Activated naive CD8-positive, alpha-beta T cell (primary cell): ENCODE measurements at regions not wholly inside any gene's neighbourhood (a gene's known extent, or its start where the extent isn't known, plus 50 kb on each side); places are given as distances from the start of the nearest gene placed in this dataset.
"Not testable (repeated sequence)": the region's sequence is repeated elsewhere in the genome, so short reads cannot be mapped to it uniquely, and the experiment has no call there.

ENCODE experiments used
- H3K27ac Mint-ChIP-seq: one replicate; pipeline ENCODE4 v1.8.0; 2021; ENCODE audit warnings: mixed read lengths
- H3K27me3 Mint-ChIP-seq: one replicate; pipeline ENCODE4 v1.8.0; 2021; ENCODE audit warnings: mixed read lengths
- H3K36me3 Mint-ChIP-seq: one replicate; pipeline ENCODE4 v1.8.0; 2021; ENCODE audit warnings: mixed read lengths
- H3K4me1 Mint-ChIP-seq: one replicate; pipeline ENCODE4 v1.8.0; 2021; ENCODE audit warnings: low read depth, mixed read lengths
- H3K4me3 Mint-ChIP-seq: one replicate; pipeline ENCODE4 v1.8.0; 2021; ENCODE audit warnings: mild to moderate bottlenecking, mixed read lengths
- H3K9me3 Mint-ChIP-seq: one replicate; pipeline ENCODE4 v1.8.0; 2021; ENCODE audit warnings: low read depth, mixed read lengths

DNA sequence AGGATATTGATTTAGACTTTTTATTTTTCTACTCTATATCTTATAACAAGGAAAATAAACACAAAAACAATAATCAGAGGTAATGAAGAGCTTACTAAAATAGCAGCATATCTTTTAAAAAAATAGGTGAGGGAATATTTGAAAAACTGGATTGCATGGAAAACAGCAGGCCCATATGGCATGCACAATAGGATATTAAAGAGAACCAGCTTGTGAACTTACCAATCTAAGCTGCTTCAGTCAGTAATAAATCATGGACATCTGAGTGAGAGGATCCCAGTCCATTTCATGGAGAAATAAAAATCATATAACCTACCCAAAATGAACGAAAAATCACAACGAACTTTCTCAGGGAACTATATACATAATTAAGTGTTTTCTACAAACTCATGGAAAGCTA, 634.6 kb downstream of the ADCYAP1 start:
- no peak overlapping the region for H3K4me3 Mint-ChIP-seq
- H3K27ac Mint-ChIP-seq, result no peak overlapping the region
- peaks cover 4% of the 10 kb centered on the region for H3K9me3 Mint-ChIP-seq
- H3K27me3 Mint-ChIP-seq, result no peaks in the 10 kb centered on the region
- H3K4me1 Mint-ChIP-seq, result no peaks in the 10 kb centered on the region
- no peaks in the 10 kb centered on the region for H3K36me3 Mint-ChIP-seq

- Mint-ChIP-seq H3K4me1 (no peaks in the 10 kb centered on the region), H3K36me3 (no peaks in the 10 kb centered on the region), H3K27ac (no peak overlapping the region), H3K9me3 (no peaks in the 10 kb centered on the region), H3K4me3 (no peak overlapping the region), H3K27me3 (no peaks in the 10 kb centered on the region)
Measured at GRCh38 chr18:1541478-1541877, 636.8 kb downstream of the ADCYAP1 start.

- no peaks in the 10 kb centered on the region for H3K9me3 Mint-ChIP-seq
- no peaks in the 10 kb centered on the region for H3K36me3 Mint-ChIP-seq
- H3K27ac Mint-ChIP-seq, result no peak overlapping the region
- H3K4me3 Mint-ChIP-seq, result no peak overlapping the region
- H3K4me1 Mint-ChIP-seq, result no peaks in the 10 kb centered on the region
- no peaks in the 10 kb centered on the region for H3K27me3 Mint-ChIP-seq
Measured at GRCh38 chr18:1542230-1542774, 637.6 kb downstream of the ADCYAP1 start.

- Mint-ChIP-seq H3K27ac (no peak overlapping the region), H3K9me3 (no peaks in the 10 kb centered on the region), H3K27me3 (no peaks in the 10 kb centered on the region), H3K36me3 (no peaks in the 10 kb centered on the region), H3K4me1 (no peaks in the 10 kb centered on the region), H3K4me3 (no peak overlapping the region)
Measured at GRCh38 chr18:1544016-1544415, 639.3 kb downstream of the ADCYAP1 start.

DNA sequence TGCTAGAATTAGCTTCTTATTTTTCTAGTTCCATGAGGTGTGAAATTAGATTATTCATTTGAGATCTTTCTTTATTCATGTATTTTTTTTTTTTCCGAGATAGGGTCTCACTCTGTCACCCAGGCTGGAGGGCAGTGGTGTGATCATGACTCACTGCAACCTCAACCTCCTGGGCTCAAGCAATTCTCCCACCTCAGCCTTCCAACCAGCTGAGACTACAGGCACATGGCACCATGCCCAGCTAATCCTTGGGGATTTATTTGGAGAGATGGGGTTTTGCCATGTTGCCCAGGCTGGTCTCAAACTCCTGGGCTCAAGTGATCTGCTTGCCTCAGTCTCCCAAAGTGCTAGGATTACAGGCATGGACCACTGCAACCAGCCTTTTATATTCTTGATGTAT, 653.0 kb downstream of the ADCYAP1 start:
- H3K27me3 Mint-ChIP-seq, H3K27ac Mint-ChIP-seq, H3K4me1 Mint-ChIP-seq, H3K4me3 Mint-ChIP-seq, H3K36me3 Mint-ChIP-seq, H3K9me3 Mint-ChIP-seq: not testable (repeated sequence)

- Mint-ChIP-seq H3K4me3 (no peak overlapping the region), H3K27ac (no peak overlapping the region), H3K4me1 (no peaks in the 10 kb centered on the region), H3K36me3 (no peaks in the 10 kb centered on the region), H3K27me3 (no peaks in the 10 kb centered on the region), H3K9me3 (no peaks in the 10 kb centered on the region)
Measured at GRCh38 chr18:1559563-1559962, 654.9 kb downstream of the ADCYAP1 start.

- Mint-ChIP-seq H3K27ac (no peak overlapping the region), H3K36me3 (no peaks in the 10 kb centered on the region), H3K9me3 (no peaks in the 10 kb centered on the region), H3K4me1 (no peaks in the 10 kb centered on the region), H3K4me3 (no peak overlapping the region), H3K27me3 (peaks cover 2% of the 10 kb centered on the region)
Measured at GRCh38 chr18:1564793-1565192, 660.1 kb downstream of the ADCYAP1 start.

DNA sequence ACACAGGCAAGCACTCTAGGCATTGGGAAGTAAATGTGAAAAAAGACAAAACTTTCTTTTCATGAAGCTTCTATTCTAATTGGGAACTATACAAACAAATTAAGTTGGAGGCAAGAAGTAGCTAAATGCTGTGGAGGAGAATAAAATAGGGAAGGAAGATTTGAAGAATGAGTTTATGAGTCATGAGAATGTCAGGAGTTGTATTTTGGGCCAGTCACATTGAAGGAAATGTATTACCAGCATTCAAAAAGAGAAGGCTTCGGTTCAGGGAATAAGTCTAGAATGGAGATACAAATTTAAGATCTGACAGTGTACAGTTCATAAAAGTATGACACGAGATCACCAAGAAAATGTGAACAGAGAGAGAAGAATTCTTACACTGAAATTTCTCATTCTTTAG, 666.5 kb downstream of the ADCYAP1 start:
- no peak overlapping the region for H3K27ac Mint-ChIP-seq
- H3K4me1 Mint-ChIP-seq, result no peaks in the 10 kb centered on the region
- no peak overlapping the region for H3K4me3 Mint-ChIP-seq
- H3K9me3 Mint-ChIP-seq, result no peaks in the 10 kb centered on the region
- H3K36me3 Mint-ChIP-seq, result no peaks in the 10 kb centered on the region
- H3K27me3 Mint-ChIP-seq, result peaks cover 2% of the 10 kb centered on the region

GRCh38 chr18:1573732-1574131, 669.1 kb downstream of the ADCYAP1 start:
- Mint-ChIP-seq H3K27me3 (no peaks in the 10 kb centered on the region), H3K4me1 (no peaks in the 10 kb centered on the region), H3K4me3 (no peak overlapping the region), H3K9me3 (no peaks in the 10 kb centered on the region), H3K27ac (no peak overlapping the region), H3K36me3 (no peaks in the 10 kb centered on the region)

DNA sequence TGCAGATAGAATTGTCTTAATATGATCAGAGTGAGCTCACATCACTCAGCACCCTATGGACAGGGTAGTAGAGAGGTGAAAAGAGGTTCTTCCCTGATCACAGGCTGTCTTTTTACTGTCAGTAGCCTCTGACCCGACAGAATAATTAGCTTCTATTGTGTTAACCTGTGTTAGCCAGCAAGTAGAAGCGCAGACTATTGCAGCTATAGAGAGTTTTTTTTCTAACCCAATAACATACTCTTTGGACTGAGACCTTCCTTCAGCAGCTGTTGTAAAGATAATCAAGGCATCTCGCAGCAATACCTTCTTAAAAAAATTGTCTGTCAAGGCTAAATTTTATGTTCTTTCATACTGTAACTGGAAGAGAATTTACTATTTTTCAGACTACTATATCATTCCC, 670.4 kb downstream of the ADCYAP1 start:
- no peaks in the 10 kb centered on the region for H3K9me3 Mint-ChIP-seq
- no peak overlapping the region for H3K27ac Mint-ChIP-seq
- H3K4me1 Mint-ChIP-seq, result no peaks in the 10 kb centered on the region
- no peaks in the 10 kb centered on the region for H3K27me3 Mint-ChIP-seq
- no peak overlapping the region for H3K4me3 Mint-ChIP-seq
- H3K36me3 Mint-ChIP-seq, result no peaks in the 10 kb centered on the region

DNA sequence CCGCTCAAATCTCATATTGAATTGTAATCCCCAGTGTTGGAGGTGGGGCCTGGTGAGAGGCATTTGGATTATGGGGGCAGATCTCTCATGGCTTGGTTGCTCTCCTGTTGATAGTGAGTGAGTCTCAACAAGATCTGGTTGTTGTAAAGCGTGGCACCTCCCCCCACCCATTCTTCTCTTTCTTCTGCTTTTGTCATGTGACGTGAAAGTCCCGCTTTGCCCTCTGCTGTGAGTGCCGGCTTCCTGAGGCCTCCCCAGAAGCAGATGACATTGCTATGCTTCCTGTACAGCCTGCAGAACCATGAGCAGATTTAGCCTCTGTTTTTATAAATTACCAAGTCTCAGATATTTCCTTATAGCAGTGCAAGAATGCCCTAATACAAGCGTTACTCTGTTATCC, 673.8 kb downstream of the ADCYAP1 start:
- Mint-ChIP-seq H3K9me3 (no peaks in the 10 kb centered on the region), H3K4me3 (no peak overlapping the region), H3K27ac (no peak overlapping the region), H3K36me3 (no peaks in the 10 kb centered on the region), H3K27me3 (peaks cover 3% of the 10 kb centered on the region), H3K4me1 (no peaks in the 10 kb centered on the region)

DNA sequence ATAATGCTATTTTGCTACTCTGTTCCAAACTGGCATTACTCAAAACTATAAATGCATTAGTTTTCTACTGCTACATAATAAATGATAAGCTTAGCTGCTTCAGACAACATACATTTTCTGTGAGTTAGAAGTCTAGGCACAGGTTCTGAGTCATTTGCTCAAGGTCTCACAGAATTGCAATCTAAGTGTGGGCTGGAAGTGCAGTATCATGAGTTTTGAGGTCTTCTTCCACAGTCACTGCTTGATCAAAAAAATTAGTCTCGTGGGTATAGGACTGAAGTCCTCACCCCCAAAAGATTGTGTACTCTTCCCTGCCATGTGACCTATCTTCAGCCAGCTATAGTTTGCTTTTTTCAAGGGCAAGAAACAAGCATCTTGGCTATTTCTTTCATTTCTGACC, 676.9 kb downstream of the ADCYAP1 start:
- no peaks in the 10 kb centered on the region for H3K36me3 Mint-ChIP-seq
- H3K4me3 Mint-ChIP-seq, result no peak overlapping the region
- peaks cover 5% of the 10 kb centered on the region for H3K27me3 Mint-ChIP-seq
- no peaks in the 10 kb centered on the region for H3K4me1 Mint-ChIP-seq
- H3K27ac Mint-ChIP-seq, result no peak overlapping the region
- H3K9me3 Mint-ChIP-seq, result no peaks in the 10 kb centered on the region

- H3K4me3 Mint-ChIP-seq, result no peak overlapping the region
- peaks cover 5% of the 10 kb centered on the region for H3K27me3 Mint-ChIP-seq
- no peaks in the 10 kb centered on the region for H3K9me3 Mint-ChIP-seq
- no peak overlapping the region for H3K27ac Mint-ChIP-seq
- no peaks in the 10 kb centered on the region for H3K4me1 Mint-ChIP-seq
- H3K36me3 Mint-ChIP-seq, result no peaks in the 10 kb centered on the region
Measured at GRCh38 chr18:1585881-1586488, 681.3 kb downstream of the ADCYAP1 start.

GRCh38 chr18:1593091-1593490, 688.4 kb downstream of the ADCYAP1 start:
- H3K27me3 Mint-ChIP-seq, result no peaks in the 10 kb centered on the region
- H3K4me1 Mint-ChIP-seq, result no peaks in the 10 kb centered on the region
- H3K36me3 Mint-ChIP-seq, result no peaks in the 10 kb centered on the region
- H3K9me3 Mint-ChIP-seq, result no peaks in the 10 kb centered on the region
- no peak overlapping the region for H3K4me3 Mint-ChIP-seq
- no peak overlapping the region for H3K27ac Mint-ChIP-seq

DNA sequence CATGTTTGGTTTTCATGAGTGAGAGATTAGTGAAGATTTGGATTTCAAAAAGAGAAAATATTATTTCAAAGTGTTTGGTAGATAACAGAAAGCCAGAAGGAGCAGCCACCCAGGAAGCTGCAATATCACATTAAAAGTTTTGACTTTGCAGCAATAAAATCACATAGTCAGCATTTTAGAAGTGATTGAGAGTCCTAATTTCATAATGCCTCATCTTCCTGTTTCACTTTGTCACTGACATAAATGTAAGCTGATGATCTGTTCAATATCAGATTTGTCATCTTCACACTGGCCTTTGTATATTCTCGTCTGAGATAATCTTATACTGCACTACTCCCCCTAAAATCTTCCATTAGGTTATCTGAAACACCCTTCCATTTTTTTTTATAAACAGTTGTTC, 690.5 kb downstream of the ADCYAP1 start:
- H3K4me1 Mint-ChIP-seq, result no peaks in the 10 kb centered on the region
- H3K27ac Mint-ChIP-seq, result no peak overlapping the region

DNA sequence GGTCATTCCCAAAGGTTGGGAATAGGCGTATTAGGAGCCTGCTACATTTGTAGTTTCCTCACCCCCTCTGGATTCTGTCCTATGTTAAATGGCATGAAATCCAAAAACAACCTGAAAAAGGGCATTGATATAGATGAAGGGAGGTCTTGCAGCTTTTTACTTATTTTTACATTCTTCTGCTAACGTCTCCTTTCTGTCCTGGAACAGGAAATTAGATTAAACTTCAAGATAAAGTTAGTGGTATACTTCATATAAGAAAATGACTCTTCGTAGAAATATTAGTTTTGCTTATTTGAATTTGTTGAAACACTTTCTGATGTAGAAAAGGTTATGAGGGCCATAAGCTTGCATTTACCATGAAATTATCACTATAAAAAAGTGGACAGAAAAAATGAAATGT, 694.5 kb downstream of the ADCYAP1 start:
- Mint-ChIP-seq H3K27me3 (no peaks in the 10 kb centered on the region), H3K4me3 (no peak overlapping the region), H3K27ac (no peak overlapping the region), H3K4me1 (no peaks in the 10 kb centered on the region), H3K9me3 (no peaks in the 10 kb centered on the region), H3K36me3 (no peaks in the 10 kb centered on the region)

More for the DNA sequence above, 690.5 kb downstream of the ADCYAP1 start:
- no peak overlapping the region for H3K4me3 Mint-ChIP-seq
- H3K27me3 Mint-ChIP-seq, result no peaks in the 10 kb centered on the region
- no peaks in the 10 kb centered on the region for H3K36me3 Mint-ChIP-seq
- no peaks in the 10 kb centered on the region for H3K9me3 Mint-ChIP-seq
